Lower leg skin (tissue), 4 donors: ENCODE measurements at regions not wholly inside any gene's neighbourhood (a gene's known extent, or its start where the extent isn't known, plus 50 kb on each side); places are given as distances from the start of the nearest gene placed in this dataset.

Experiments
- DNase-seq, 2 donors: peaks; one replicate each; pipeline ENCODE4 v3.0.0-alpha.2; 2019; ENCODE audit warnings: low spot score in 2 of 2
- H3K4me3 ChIP-seq: fragments of 200-600 bp; sonication (generic); 2 replicates; pipeline ENCODE4 v1.5.1; 2017; ENCODE audit warnings: mild to moderate bottlenecking, low read depth; ENCODE audit not compliant: poor library complexity, severe bottlenecking
- POLR2A ChIP-seq, 2 donors: fragments of 450-650 bp; IDR thresholded peaks; one replicate each; pipeline ENCODE4 v1.6.1; 2016 to 2017; ENCODE audit warnings: antibody characterized with exemption in 2 of 2, mild to moderate bottlenecking in 1 of 2, moderate library complexity in 1 of 2
- WGBS, 2 donors: methylation state at CpG; one replicate each; pipeline ENCODE4 v1.1.5; 2018; 5-methylcytosine and 5-hydroxymethylcytosine counted together
- intact Hi-C: fragments of 100-400 bp; cut with DNase I; formaldehyde crosslinking; loops from one replicate; pipeline ENCODE4 v1.15.0; 2023; ENCODE audit warnings: low total_unique reads
- TF ChIP-seq, protein P1 (sequence below), 3 donors: fragments of 450-650 bp; IDR thresholded peaks; one replicate each; pipeline ENCODE4 v1.5.1; 2016; ENCODE audit warnings: antibody characterized with exemption in 3 of 3, mild to moderate bottlenecking in 3 of 3, moderate library complexity in 2 of 3

GRCh38 chr12:113613414-113613813 is 141.7 kb upstream of the LHX5 start:
- intact Hi-C loops = no loop called here
- TF ChIP-seq, protein P1, sequence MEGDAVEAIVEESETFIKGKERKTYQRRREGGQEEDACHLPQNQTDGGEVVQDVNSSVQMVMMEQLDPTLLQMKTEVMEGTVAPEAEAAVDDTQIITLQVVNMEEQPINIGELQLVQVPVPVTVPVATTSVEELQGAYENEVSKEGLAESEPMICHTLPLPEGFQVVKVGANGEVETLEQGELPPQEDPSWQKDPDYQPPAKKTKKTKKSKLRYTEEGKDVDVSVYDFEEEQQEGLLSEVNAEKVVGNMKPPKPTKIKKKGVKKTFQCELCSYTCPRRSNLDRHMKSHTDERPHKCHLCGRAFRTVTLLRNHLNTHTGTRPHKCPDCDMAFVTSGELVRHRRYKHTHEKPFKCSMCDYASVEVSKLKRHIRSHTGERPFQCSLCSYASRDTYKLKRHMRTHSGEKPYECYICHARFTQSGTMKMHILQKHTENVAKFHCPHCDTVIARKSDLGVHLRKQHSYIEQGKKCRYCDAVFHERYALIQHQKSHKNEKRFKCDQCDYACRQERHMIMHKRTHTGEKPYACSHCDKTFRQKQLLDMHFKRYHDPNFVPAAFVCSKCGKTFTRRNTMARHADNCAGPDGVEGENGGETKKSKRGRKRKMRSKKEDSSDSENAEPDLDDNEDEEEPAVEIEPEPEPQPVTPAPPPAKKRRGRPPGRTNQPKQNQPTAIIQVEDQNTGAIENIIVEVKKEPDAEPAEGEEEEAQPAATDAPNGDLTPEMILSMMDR (IDR thresholded peaks at IDR 0.05) = no peak
- TF ChIP-seq POLR2A (IDR thresholded peaks at IDR 0.05) = no peak
- 78 to 97% methylated on average over 2 of the region's 2 CpGs for WGBS, 2 donors
- DNase-seq = no peak
- H3K4me3 ChIP-seq = no peak overlapping the region

DNA sequence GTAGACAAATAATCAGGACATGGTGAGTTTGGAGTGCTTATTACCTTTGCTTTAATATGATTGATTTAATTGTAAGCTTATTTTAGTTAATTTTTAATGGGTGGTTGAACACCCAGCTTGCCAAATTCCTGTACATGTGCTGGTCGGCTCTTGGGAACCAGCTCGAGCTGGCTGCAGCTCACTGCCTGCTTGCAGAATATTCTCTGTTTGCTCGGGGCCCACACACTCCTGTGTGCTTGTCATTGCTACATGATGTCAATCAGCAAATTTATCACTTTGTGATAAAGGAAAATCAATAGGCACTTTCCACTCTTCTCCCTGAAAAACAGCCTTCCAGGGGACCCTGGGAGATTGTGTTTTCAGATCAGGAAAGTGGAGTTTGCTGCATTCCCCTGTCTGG is 141.1 kb upstream of the LHX5 start:
- 59 to 69% methylated on average over 3 of the region's 3 CpGs for WGBS, 2 donors
- no peak for DNase-seq
- intact Hi-C loops = no loop called here
- no peak overlapping the region for H3K4me3 ChIP-seq
- TF ChIP-seq, protein P1 (IDR thresholded peaks at IDR 0.05) = no peak
- no peak for TF ChIP-seq POLR2A (IDR thresholded peaks at IDR 0.05)

DNA sequence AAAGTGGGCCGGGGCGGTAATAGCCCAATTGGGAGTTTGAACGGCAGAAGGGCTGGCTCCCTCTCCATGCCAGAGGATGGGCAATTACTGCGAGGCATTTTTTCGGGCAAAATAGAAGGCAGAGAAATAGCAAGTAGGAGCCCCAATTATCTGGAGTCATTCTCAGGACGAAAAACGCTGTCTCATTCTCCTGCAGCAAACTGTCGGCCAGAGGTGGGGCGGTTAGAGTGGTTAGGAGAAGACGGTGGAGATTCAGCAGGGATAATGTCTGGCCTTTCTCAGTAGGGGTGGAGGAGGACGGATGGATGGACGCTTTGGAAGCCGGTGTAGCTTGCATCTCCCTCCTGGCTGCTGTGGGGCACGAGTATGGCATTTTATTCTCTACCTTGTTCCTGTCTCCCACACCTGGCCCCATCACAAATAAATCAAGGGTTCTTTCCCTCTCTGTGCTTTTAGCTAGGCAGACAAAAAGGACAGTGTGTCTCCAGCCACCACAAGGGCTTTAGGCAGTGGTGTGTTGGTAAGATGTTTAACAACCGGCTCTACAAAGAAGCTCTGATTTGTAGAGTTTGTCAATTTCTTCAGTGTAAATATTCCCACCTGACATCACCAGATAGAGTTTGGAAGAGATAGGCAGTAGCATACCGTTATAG is 140.5 kb upstream of the LHX5 start:
- intact Hi-C loops = no loop called here
- TF ChIP-seq, protein P1 (IDR thresholded peaks at IDR 0.05) = no peak
- no peak for TF ChIP-seq POLR2A (IDR thresholded peaks at IDR 0.05)
- no peak for DNase-seq
- no peak overlapping the region for H3K4me3 ChIP-seq
- 37 to 41% methylated on average over 16 of the region's 16 CpGs for WGBS, 2 donors

DNA sequence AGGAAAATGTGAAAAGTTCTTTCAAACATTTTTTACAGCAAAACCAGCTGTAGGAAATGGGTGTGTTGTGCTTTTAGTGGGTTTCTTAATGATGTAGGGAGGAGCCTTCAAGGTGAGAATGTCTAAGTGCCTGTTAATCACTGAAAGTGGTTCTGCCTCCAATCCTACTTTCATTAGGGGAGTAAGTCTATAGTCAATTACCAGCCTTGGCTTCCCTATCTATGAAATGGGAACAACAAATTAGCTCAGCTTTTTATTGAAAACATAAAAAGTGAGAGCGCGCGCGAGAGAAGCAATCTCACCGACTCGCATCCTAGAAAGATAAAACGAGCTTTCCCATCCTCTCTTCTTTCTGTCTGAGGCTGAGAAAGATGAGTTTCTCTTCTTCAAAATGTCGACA is 140.0 kb upstream of the LHX5 start:
- intact Hi-C loops = no loop called here
- no peak overlapping the region for H3K4me3 ChIP-seq
- TF ChIP-seq POLR2A (IDR thresholded peaks at IDR 0.05) = no peak
- TF ChIP-seq, protein P1 (IDR thresholded peaks at IDR 0.05) = no peak
- DNase-seq = no peak
- 71 to 75% methylated on average over 8 of the region's 8 CpGs for WGBS, 2 donors

- no peak overlapping the region for H3K4me3 ChIP-seq
- intact Hi-C loops = no loop called here
- WGBS, 2 donors = 0 to 3% methylated on average over 13 of the region's 13 CpGs
- DNase-seq = no peak
- no peak for TF ChIP-seq POLR2A (IDR thresholded peaks at IDR 0.05)
- TF ChIP-seq, protein P1 (IDR thresholded peaks at IDR 0.05) = no peak
These were observed 139.0 kb upstream of the LHX5 start for GRCh38 chr12:113610698-113611097.
